ENCODE measurements at regions not wholly inside any gene's neighbourhood (a gene's known extent, or its start where the extent isn't known, plus 50 kb on each side); places are given as distances from the start of the nearest gene placed in this dataset.
"Not testable (repeated sequence)": the region's sequence is repeated elsewhere in the genome, so short reads cannot be mapped to it uniquely, and the experiment has no call there.

- TF ChIP-seq JUND (IDR thresholded peaks at IDR 0.05; ENCODE audit: low read depth) = no peak
- in situ Hi-C loops (cut with HindIII; ENCODE audit: low pct_unique_long_range_greater_than_20kb, low sequenced_read_pairs) = no loop called here
- DNase-seq (ENCODE audit: low read depth in 1 of 2, low spot score in 1 of 2) = no peak
Measured at GRCh38 chr15:22241451-22241850, 161.1 kb downstream of the OR4M2 start.

- DNase-seq (ENCODE audit: low read depth in 1 of 2, low spot score in 1 of 2); in situ Hi-C loops (cut with HindIII; ENCODE audit: low pct_unique_long_range_greater_than_20kb, low sequenced_read_pairs): not testable (repeated sequence)
Measured at GRCh38 chr15:22242311-22242710, 162.0 kb downstream of the OR4M2 start.

- in situ Hi-C loops (cut with HindIII; ENCODE audit: low pct_unique_long_range_greater_than_20kb, low sequenced_read_pairs) = no loop called here
- no peak for DNase-seq (ENCODE audit: low read depth in 1 of 2, low spot score in 1 of 2)
- no peak for TF ChIP-seq JUND (IDR thresholded peaks at IDR 0.05; ENCODE audit: low read depth)
Measured at GRCh38 chr15:22243440-22244130, 163.3 kb downstream of the OR4M2 start.

GRCh38 chr15:22249511-22249910 is 169.2 kb downstream of the OR4M2 start:
- DNase-seq (ENCODE audit: low read depth in 1 of 2, low spot score in 1 of 2); in situ Hi-C loops (cut with HindIII; ENCODE audit: low pct_unique_long_range_greater_than_20kb, low sequenced_read_pairs): not testable (repeated sequence)

GRCh38 chr15:22250501-22251290 is 170.4 kb downstream of the OR4M2 start:
- DNase-seq (ENCODE audit: low read depth in 1 of 2, low spot score in 1 of 2) = peak in 1 of 2 experiments; percentile 40
- in situ Hi-C loops (cut with HindIII; ENCODE audit: low pct_unique_long_range_greater_than_20kb, low sequenced_read_pairs) = not testable (repeated sequence)

- in situ Hi-C loops (cut with HindIII; ENCODE audit: low pct_unique_long_range_greater_than_20kb, low sequenced_read_pairs) = no loop called here
- DNase-seq (ENCODE audit: low read depth in 1 of 2, low spot score in 1 of 2) = no peak
- TF ChIP-seq JUND (IDR thresholded peaks at IDR 0.05; ENCODE audit: low read depth) = no peak
Measured at GRCh38 chr15:22251422-22251821, 171.1 kb downstream of the OR4M2 start.

GRCh38 chr15:22252047-22252446 is 171.7 kb downstream of the OR4M2 start:
- in situ Hi-C loops (cut with HindIII; ENCODE audit: low pct_unique_long_range_greater_than_20kb, low sequenced_read_pairs) = not testable (repeated sequence)

GRCh38 chr15:22252521-22252920 is 172.2 kb downstream of the OR4M2 start:
- DNase-seq (ENCODE audit: low read depth in 1 of 2, low spot score in 1 of 2); in situ Hi-C loops (cut with HindIII; ENCODE audit: low pct_unique_long_range_greater_than_20kb, low sequenced_read_pairs): not testable (repeated sequence)

More at GRCh38 chr15:22252047-22252446, 171.7 kb downstream of the OR4M2 start:
- not testable (repeated sequence) for DNase-seq (ENCODE audit: low read depth in 1 of 2, low spot score in 1 of 2)

GRCh38 chr15:22253002-22253675 is 172.8 kb downstream of the OR4M2 start:
- in situ Hi-C loops (cut with HindIII; ENCODE audit: low pct_unique_long_range_greater_than_20kb, low sequenced_read_pairs); DNase-seq (ENCODE audit: low read depth in 1 of 2, low spot score in 1 of 2): not testable (repeated sequence)

GRCh38 chr15:22253676-22254408 is 173.5 kb downstream of the OR4M2 start:
- no peak for DNase-seq (ENCODE audit: low read depth in 1 of 2, low spot score in 1 of 2)
- TF ChIP-seq JUND (IDR thresholded peaks at IDR 0.05; ENCODE audit: low read depth) = no peak
- in situ Hi-C loops (cut with HindIII; ENCODE audit: low pct_unique_long_range_greater_than_20kb, low sequenced_read_pairs) = no loop called here

- DNase-seq (ENCODE audit: low read depth in 1 of 2, low spot score in 1 of 2); in situ Hi-C loops (cut with HindIII; ENCODE audit: low pct_unique_long_range_greater_than_20kb, low sequenced_read_pairs): not testable (repeated sequence)
Measured at GRCh38 chr15:22254409-22255045, 174.2 kb downstream of the OR4M2 start.

- not testable (repeated sequence) for DNase-seq (ENCODE audit: low read depth in 1 of 2, low spot score in 1 of 2)
Measured at GRCh38 chr15:22255606-22256005, 175.3 kb downstream of the OR4M2 start.

GRCh38 chr15:22256389-22257046 is 176.2 kb downstream of the OR4M2 start:
- peak; percentile 65 to 91 for DNase-seq (ENCODE audit: low read depth in 1 of 2, low spot score in 1 of 2)
- in situ Hi-C loops (cut with HindIII; ENCODE audit: low pct_unique_long_range_greater_than_20kb, low sequenced_read_pairs) = not testable (repeated sequence)

More at GRCh38 chr15:22255606-22256005, 175.3 kb downstream of the OR4M2 start:
- in situ Hi-C loops (cut with HindIII; ENCODE audit: low pct_unique_long_range_greater_than_20kb, low sequenced_read_pairs) = not testable (repeated sequence)
